ENCODE measurements at regions not wholly inside any gene's neighbourhood (a gene's known extent, or its start where the extent isn't known, plus 50 kb on each side); places are given as distances from the start of the nearest gene placed in this dataset.

- TF ChIP-seq EZH2 (IDR thresholded peaks at IDR 0.05), result no peak
- TF ChIP-seq POLR2AphosphoS5 (IDR thresholded peaks at IDR 0.05; ENCODE audit: borderline replicate concordance, low read depth, low read length), result no peak
- TF ChIP-seq FOXP2 (optimal IDR thresholded peaks at IDR 0.05; ENCODE audit: control extremely low read depth, extremely low read length, insufficient read depth), result no peak
These were observed 1213.4 kb downstream of the STIM2 start for GRCh38 chr4:28073860-28074555.
